ENCODE measurements at regions not wholly inside any gene's neighbourhood (a gene's known extent, or its start where the extent isn't known, plus 50 kb on each side); places are given as distances from the start of the nearest gene placed in this dataset.

DNA sequence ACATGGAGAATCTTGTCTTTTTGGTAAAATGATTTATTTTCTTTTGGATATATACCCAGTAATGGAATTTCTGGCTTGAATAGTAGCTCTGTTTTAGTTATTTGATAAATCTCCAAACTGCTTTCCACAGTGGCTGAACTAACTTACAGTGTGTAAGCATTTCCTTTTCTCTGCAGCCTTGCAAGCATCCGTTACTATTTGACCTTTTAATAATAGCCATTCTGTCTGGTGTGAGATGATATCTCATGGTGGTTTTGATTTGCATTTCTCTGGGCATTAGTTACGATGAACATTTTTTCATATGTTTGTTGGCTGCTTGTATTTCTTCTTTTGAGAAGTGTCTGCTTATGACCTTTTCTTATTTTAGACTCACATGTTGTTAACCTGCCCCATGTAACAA is 190.2 kb downstream of the GALR1 start:
- DNase-seq (ENCODE audit: insufficient read length, low spot score) (no peak), FAIRE-seq (no peak)

DNA sequence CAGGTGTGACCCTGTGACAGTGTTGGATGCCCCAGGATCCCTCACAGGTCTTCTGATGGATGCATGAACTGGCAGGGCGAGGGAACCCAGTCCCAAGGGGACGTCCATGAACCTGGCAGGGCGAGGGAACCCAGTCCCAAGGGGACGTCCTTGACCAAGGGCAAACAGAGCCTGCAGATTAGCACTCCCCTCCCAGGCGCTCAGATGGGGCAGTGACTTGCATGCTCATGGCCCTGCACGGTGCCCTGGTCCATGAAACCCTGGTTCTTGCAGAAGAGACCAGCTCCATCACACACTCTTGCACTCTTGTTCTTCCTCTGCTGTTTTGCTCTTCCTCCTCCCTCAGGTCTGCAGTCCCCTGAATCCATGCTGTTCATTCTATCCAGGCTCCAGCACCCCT is 192.7 kb downstream of the GALR1 start:
- no peak for FAIRE-seq
- no peak for DNase-seq (ENCODE audit: insufficient read length, low spot score)

DNA sequence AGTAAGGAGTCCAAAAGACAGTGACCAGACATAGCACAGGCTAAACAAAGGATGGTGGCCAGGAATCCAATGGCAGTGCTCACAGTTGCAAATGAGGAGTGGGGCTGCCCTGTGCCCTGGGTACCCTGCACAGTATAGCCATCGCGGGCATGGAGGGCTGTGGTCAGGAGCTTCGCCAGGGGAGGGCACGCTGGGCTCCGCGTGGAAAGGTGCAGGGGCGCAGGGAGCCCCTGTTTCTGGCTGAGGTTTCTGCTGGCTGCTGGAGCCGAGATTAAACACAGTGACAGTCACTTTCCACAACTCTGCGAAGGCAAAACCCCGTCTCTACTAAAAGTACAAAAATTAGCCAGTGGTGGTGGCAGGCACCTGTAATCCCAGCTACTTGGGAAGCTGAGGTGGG is 194.7 kb downstream of the GALR1 start:
- DNase-seq (ENCODE audit: insufficient read length, low spot score) (no peak), FAIRE-seq (no peak)

DNA sequence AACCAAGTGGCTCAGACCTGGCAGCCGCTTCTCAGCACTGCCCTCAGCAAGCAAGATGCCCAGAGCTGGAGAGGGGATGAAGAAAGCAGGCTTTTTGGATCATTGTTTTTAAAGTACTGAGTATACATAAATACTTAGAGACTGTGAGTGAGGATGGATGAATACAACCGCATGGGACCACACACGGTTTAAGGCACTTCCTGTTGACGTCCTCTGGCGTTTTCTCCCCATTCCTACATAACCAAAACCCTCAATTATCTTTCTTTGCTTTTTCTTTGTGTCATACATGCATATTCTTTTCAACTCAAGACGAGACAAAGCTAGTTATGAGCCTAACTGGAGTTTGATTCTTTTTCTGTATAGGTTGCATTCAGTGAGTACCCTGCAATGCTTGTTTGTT is 198.4 kb downstream of the GALR1 start:
- no peak for FAIRE-seq
- DNase-seq (ENCODE audit: insufficient read length, low spot score): no peak

DNA sequence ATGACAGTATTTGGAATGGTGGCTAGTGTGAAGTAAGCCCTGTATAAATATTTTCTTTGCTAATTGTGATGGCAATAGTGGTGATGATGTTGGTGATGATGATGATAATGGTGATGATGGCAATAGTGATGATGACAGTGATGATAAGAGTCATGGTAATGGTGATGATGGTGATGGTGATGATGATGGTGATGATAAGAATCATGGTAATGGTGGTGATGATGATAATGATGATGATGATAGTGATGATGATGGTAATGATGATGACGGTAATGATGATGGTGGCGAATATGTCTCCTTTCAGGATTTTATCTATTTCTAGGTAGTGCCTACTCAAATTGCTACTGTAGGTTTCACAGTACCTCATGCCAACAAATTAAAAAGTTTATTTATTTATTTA is 205.4 kb downstream of the GALR1 start:
- FAIRE-seq: peak; percentile 40
- no peak for DNase-seq (ENCODE audit: insufficient read length, low spot score)

DNA sequence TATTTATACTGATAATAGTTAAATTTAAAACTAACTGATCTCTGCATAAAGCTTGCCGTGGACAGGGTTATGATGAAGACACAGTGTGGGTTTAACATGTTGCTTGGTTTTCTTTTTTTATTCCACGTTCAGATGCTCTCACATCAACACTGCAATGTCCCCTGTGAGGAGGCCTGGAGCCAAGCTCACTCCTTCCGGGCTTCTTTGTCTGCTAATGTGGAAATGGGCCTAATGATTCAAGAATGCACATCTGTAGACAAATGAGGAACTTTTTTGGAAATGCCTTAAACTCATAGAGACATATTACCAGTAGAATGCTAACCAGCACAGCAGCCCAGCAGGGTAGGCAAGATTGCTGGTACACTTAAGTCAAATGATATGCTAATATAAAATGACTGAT is 208.0 kb downstream of the GALR1 start:
- no peak for DNase-seq (ENCODE audit: insufficient read length, low spot score)
- FAIRE-seq: no peak

DNA sequence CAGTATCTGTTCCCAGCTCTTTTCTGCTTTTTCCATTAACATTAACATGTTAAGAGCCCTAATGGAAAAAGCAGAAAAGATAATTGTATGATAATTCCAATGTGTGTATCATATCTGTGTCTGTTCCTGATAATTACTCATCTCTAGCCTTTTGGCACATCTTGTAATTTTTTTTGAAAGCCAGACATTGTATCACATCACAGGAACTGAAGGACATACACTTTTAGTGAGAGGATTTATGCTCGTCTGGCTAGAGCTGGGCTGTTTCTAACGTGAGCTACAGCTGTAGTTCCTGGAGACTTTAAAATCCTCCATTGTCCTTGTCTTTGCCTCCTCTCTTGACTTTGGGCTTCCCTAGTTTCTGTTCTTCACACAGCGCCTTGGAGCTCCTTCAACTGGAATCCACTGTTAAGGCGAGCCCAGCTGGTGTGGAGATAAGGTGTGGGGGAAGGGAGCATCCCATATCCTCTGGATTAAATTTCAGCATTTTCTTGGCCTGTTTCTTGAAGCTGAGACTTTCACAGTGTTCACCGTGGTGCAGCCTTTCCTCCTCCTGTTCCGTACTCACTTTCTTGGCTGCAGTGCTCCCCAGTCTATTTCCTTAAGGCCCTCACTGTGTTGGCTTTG is 211.5 kb downstream of the GALR1 start:
- FAIRE-seq: no peak
- DNase-seq (ENCODE audit: insufficient read length, low spot score): no peak

DNA sequence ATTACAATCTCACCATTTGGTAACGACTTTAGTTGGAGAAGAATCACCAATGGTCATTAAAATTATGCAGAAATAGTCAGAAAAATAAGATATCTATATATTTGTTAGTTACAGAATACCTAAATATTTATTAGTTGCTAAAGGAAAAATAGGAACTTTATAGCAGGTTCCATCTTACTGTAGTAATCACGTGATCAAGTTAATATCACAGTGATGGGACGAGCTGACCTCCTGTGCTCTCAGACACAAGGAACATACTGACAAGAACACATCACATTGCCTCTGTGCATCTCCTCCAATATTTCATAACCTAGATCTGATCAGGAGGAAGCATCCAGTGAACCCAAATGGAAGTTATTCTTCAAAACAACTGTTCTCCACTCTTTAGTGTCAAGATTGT is 215.3 kb downstream of the GALR1 start:
- FAIRE-seq: no peak
- DNase-seq (ENCODE audit: insufficient read length, low spot score): no peak

DNA sequence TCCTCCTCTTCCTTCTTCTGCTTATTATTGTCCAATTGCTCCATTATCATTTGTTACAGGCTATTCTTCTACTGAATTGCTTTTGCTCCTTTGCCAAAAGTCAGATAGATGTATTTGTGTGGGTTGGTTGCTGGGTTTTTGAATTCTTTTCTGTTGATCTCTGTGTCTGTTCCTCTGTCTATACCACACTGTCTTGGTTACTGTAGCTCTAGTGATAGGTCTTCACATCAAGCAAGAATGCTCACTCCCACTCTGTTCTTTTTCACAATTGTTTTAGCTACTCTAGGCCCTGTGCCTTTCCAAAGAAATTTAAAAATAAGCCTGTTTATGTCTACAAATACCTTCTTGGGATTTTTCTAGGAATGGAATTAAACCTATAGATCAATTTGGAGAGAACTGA is 217.2 kb downstream of the GALR1 start:
- DNase-seq (ENCODE audit: insufficient read length, low spot score) (no peak), FAIRE-seq (no peak)

DNA sequence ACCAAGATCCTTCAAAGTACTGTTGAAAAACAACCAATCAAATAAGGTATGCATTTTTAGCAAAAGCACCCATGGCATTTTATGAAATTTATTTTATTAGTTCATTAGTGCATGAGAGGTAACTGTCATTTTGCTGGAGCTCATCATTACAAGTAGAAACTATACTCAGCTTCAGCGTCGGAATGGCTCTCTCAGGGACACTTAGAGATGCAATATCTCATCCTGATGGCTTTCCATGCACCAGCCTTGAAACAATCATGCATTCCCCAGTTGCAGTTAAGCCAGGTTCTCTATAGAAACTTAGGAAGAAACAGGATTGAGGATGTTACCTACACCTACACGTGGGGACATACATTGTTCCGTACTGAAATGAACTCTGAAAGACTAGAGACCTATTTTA is 219.5 kb downstream of the GALR1 start:
- DNase-seq (ENCODE audit: insufficient read length, low spot score) (no peak), FAIRE-seq (no peak)

DNA sequence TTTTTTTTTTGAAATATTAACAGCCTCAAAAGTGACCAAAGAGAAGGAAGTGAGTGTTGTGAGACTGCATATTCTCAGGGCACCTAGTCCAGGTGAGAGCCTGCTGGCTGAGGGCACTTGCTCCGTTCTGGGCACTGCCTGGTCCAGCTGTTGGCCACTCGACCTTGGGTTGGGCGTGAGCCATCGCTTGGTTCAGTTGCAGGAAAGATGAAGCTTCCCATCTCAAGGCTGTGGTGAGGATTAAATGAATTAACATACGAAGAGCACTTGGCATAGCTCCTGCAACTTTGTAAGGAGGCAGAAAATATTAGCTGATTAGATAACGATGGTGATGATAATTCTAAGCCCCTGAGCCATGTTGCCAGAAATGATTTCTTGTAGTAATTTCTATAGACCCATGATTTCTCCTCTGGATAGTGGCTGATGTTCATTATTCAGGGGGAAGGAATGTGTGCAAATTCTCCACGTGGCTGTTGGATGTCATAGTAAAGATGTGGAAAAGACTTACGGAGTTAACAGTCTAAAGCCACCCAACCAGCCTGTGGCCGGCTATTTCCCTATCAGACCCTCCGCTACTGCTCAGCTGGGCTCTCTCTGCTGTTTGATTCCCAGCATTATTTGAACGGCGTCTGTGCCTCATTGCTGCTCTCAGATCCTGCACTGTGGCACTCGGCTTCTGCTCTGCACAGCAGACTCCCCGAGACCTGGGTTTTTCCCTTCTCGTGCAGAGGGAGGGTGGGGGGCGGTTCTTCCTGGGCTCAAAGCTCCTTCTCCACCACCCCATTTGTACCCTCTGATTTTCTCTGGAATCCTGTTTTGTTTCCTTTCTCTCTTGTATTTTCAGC is 221.1 kb downstream of the GALR1 start:
- DNase-seq (ENCODE audit: insufficient read length, low spot score): no peak
- FAIRE-seq: no peak

DNA sequence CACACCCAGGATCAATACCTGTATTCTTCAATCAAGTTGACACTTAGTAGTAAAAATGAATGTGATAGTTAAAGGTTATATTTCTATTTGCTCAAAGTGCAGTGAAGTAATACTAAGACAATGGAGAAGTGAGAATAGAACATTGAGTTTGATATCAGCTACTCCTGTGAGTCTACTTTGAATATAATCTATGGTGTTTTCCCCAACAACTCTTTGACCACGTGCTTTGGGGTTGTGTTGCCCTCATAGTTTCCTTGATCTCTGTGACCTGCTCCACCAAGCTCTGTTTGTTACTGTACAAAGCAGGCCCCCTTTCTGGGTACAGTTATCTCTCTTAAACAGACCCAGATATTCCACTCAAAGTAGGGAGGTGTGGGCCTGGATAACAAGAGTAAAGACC is 222.9 kb downstream of the GALR1 start:
- DNase-seq (ENCODE audit: insufficient read length, low spot score): no peak
- no peak for FAIRE-seq

DNA sequence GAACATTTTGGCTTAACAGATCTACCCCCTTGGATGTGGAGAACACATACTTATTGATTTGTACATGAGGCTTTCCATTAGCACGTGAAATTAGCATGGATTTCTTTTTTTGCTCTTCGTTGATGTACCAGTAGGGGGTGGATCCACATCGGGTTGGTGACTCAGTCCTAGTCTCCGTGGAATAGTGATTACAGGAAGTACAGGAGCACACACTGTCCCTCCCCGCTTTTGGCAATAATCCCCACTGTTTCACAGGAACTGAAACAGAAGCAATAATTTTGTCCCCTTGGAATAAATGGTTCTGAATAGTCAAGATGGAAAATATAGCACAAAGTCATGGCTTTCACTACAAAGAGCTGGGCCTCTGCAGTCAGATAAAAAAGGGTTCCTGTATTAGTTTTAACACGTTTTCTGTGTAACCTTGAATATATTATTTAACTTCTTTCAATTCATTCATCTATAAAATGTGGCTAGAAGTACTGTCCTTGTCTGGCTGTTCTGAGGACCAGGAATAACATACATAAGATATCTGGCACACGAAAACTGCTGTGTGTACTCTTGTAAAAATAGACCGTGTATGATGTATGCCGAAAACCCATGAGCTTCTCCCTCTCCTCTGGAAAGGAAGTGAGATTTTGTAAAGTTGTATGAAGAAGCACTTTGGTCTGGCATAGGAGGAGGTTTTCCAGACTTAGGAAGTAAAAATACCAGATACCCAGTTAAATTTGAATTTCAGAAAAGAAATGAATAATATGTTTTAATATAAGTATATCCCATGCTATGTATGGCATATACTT is 229.2 kb downstream of the GALR1 start:
- DNase-seq (ENCODE audit: insufficient read length, low spot score): no peak
- FAIRE-seq: no peak

DNA sequence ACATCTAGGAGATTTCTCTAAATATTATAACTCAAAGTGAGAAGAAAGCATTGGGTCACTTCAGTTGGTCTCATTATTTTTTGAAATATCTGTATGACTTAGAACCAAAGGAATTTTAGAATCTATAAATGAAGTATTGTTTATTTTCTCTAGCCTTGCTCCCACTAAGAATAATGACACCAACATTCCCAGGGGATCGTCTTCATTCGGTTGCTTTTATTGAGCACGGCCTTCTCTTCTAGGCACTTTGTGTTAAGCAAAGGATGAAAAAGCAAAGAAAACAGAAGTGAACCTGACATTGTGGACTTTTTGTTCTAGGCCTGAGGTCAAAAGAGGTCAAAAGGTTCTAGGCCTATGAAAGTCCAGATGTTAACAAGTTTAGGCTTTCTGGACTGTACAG is 231.9 kb downstream of the GALR1 start:
- no peak for DNase-seq (ENCODE audit: insufficient read length, low spot score)
- no peak for FAIRE-seq

DNA sequence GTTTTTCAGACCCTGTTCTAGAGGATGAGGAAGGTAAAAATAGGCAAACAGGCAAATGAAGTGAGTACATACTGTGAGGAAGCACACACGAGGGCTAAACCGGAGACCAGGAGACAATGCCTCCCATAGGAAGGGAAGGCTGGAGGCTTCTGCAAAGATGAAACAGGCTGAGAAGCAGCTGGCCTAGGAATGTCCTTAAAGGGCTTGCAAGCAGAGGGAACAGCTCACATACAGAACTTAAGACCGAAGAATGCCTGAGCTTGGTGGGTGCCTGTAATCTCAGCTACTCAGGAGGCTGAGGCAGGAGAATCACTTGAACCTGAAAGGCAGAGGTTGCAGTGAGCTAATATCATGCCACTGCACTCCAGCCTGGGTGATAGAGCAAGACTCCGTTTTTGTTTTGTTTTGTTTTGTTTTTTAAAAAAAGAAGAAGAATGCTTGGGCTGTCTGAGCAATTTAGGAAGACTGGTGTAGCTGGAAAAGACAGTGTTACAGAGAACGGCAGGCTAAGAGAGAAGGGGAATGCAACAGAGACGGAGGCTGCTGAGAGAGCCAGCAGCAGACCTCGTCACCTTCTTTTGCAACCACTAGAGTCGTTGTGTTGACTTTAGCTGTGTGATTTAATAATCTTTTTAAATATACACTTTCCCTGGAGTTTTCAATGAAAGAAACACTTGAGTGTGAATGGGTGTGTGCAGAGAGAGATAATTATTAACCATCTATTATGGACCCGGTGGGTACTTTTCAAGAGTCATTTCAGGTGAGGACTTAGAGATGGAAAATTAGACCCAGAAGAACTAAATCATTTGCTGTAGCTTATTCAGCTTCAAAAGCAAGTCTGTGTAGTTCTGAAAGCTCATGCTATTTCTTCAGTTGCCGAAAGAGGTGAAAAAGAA is 232.8 kb downstream of the GALR1 start:
- FAIRE-seq (no peak), DNase-seq (ENCODE audit: insufficient read length, low spot score) (no peak)

DNA sequence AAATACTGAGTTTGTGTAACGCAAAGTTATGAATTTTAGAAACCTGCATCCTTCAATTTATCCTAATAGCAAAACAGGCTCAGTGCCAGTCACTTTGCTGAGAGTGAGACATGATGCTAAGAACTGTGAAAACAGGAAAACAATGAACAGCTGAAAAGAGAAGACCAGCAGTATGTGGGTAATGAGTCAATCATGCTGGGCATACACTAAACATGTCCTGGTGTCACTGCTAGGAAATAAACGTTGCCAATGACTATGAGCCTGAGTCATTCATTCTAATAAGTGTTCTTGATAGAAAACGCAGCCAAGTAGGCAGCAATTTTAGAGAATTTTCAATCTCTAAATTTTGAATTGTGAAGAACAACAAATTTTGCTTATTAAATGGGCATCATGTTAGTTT is 237.3 kb downstream of the GALR1 start:
- DNase-seq (ENCODE audit: insufficient read length, low spot score) (no peak), FAIRE-seq (no peak)

DNA sequence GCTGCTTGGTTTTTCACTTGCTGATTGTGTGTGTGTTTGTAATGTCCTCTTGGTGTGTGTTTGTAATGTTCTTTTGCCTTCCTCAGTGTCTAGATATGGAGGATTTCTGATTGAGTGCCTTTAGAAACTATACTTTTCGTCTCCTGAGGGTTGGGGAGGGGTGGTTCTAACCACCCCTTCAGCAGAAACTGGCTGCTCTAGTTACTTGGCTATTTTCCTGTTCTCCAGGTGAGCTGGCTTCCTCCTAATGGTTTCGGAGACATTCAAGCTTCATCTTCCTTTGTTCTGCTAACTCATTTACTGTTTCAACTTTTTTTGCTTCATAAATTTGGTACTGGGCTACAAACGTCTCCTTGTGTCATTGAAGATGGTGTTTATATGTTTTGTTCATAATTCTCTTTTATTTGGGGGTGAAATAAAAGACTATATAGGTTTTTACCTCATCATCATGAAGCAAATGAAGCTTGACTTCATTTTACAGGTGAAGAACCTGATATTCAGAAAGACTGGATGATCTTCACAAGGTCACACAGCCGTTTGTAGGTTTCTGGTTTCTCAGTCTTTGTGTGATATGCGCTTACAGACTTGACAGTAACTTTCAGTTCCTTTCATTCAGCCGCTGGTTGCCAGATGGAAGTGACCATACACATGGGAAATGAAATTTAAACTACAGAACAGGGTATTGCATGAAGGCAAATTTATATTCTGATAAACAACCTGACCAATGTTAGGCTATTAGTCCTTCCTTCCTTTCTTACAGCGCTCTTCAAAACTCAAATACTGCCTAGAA is 238.5 kb downstream of the GALR1 start:
- FAIRE-seq: no peak

DNA sequence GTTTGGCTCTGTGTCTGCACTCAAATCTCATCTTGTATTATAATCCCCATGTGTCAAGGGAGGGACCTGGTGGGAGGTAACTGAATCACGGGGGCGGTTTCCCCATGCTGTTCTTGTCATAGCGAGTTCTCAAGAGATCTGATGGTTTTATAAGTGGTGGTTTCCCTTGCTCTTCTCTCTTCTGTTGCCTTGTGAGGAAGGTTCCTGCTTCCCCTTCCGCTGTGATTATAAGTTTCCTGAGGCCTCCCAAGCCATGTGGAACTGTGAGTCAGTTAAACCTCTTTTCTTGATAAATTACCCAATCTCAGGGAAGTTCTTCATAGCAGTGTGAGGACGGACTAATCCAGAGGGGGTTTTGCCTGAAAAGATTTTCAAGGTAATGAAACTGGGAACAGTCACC is 245.4 kb downstream of the GALR1 start:
- DNase-seq (ENCODE audit: insufficient read length, low spot score): no peak

More for the DNA sequence above, 238.5 kb downstream of the GALR1 start:
- no peak for DNase-seq (ENCODE audit: insufficient read length, low spot score)

DNA sequence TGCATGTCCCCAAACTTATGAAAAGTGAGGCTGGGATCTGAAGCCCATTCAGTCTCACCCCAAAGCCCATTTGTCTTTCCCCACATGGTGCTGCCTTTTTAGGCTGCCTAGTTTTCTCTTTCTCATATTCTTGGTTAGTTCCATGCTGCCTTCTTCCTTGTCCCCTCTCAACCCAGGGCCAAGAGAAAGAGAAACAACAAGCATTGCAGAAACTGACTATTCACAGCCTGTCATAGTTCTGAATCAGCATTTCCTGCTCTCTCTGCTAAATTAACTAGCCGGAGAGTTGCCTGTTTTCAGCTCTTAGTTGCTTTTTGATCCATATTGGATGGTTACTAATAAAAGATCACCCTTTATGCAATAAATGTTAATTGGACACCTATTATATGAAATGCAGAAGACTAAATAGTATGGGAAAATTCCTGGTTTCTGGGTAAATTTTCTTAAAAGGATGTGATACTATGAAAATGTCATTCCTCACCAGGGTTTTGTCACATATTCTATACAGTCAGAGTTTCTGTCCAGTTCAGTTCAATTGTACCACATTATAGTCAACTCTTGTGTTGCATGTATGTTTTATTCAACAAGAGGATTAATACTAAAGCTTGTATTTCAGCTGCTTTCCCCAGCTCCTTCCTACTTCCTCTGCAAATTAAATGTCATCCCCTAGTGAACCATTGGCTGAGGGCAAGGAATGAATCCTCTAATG is 246.5 kb downstream of the GALR1 start:
- FAIRE-seq (no peak), DNase-seq (ENCODE audit: insufficient read length, low spot score) (no peak)

More for the DNA sequence above, 245.4 kb downstream of the GALR1 start:
- no peak for FAIRE-seq

Measured in HTR-8/SVneo (cell line).